NCI-H1417 (cell line): ENCODE measurements at regions not wholly inside any gene's neighbourhood (a gene's known extent, or its start where the extent isn't known, plus 50 kb on each side); places are given as distances from the start of the nearest gene placed in this dataset.
"Not testable (repeated sequence)": the region's sequence is repeated elsewhere in the genome, so short reads cannot be mapped to it uniquely, and the experiment has no call there.

Experiments used
- DNase-seq, 3 experiments: peaks; one replicate each; lab custom pipeline; 2025; lab: John Stamatoyannopoulos, UW

- no peak for DNase-seq
These were observed 220.9 kb upstream of the TUT7 start for GRCh38 chr9:86575137-86575536.

GRCh38 chr9:86573886-86574285 lies 219.7 kb upstream of the TUT7 start:
- no peak for DNase-seq

- no peak for DNase-seq
These were observed 218.7 kb upstream of the TUT7 start for GRCh38 chr9:86572904-86573303.

GRCh38 chr9:86565603-86566002 lies 211.4 kb upstream of the TUT7 start:
- DNase-seq: not testable (repeated sequence)

GRCh38 chr9:86563936-86564335 lies 209.7 kb upstream of the TUT7 start:
- DNase-seq: no peak

GRCh38 chr9:86563350-86563749 lies 209.1 kb upstream of the TUT7 start:
- no peak for DNase-seq

- no peak for DNase-seq
These were observed 208.5 kb upstream of the TUT7 start for GRCh38 chr9:86562691-86563090.

- no peak for DNase-seq
These were observed 203.7 kb upstream of the TUT7 start for GRCh38 chr9:86557918-86558317.

- no peak for DNase-seq
These were observed 203.0 kb upstream of the TUT7 start for GRCh38 chr9:86557063-86557766.

GRCh38 chr9:86555661-86556060 lies 201.5 kb upstream of the TUT7 start:
- DNase-seq: no peak

GRCh38 chr9:86550401-86550800 lies 196.2 kb upstream of the TUT7 start:
- DNase-seq: no peak

GRCh38 chr9:86549920-86550319 lies 195.7 kb upstream of the TUT7 start:
- no peak for DNase-seq

GRCh38 chr9:86549401-86549811 lies 195.2 kb upstream of the TUT7 start:
- no peak for DNase-seq

GRCh38 chr9:86548220-86548619 lies 194.0 kb upstream of the TUT7 start:
- DNase-seq: no peak

GRCh38 chr9:86547571-86547970 lies 193.4 kb upstream of the TUT7 start:
- no peak for DNase-seq

GRCh38 chr9:86546712-86547111 lies 192.5 kb upstream of the TUT7 start:
- no peak for DNase-seq

GRCh38 chr9:86545090-86545489 lies 190.9 kb upstream of the TUT7 start:
- DNase-seq: no peak

GRCh38 chr9:86541014-86541570 lies 186.9 kb upstream of the TUT7 start:
- DNase-seq: no peak

GRCh38 chr9:86535406-86535915 lies 181.3 kb upstream of the TUT7 start:
- no peak for DNase-seq

GRCh38 chr9:86534572-86535258 lies 180.5 kb upstream of the TUT7 start:
- DNase-seq: no peak

- no peak for DNase-seq
These were observed 177.9 kb upstream of the TUT7 start for GRCh38 chr9:86531971-86532640.

- DNase-seq: no peak
These were observed 177.2 kb upstream of the TUT7 start for GRCh38 chr9:86531273-86531970.
